ENCODE measurements at regions not wholly inside any gene's neighbourhood (a gene's known extent, or its start where the extent isn't known, plus 50 kb on each side); places are given as distances from the start of the nearest gene placed in this dataset.

DNA sequence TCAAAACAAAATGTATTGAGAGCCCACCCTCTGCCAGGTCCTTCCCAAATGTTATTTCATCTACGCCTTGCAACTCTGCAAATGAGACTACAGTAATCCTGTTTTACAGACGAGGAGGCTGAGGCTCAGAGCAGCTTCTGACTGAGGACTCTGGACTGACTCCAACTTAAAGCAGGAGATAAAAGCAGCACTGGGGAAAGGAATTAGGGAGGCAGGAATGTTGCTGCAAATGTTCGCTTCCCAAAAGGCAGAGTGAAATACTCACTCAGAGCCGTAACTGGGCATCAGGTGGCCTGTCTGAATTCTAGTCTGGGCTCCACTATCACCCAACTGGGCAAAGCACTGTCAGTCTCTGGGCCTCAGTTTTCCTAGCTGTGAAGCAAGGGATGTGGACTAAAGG, 94.7 kb upstream of the SRD5A3 start:
- Histone ChIP-seq H3K36me3 (ENCODE audit: control insufficient read depth, insufficient read depth, low read length) (no peaks in the 10 kb centered on the region), H3K4me1 (ENCODE audit: control insufficient read depth, insufficient read depth, low read length) (peaks cover 14% of the 10 kb centered on the region), H3K4me3 (ENCODE audit: low read depth, low read length) (no peak overlapping the region), H3K9ac (ENCODE audit: low read depth, low read length) (no peak overlapping the region), H3K27me3 (ENCODE audit: control insufficient read depth, insufficient read depth, low read length) (no peaks in the 10 kb centered on the region), H3K9me3 (ENCODE audit: control insufficient read depth, insufficient read depth, low read length) (no peaks in the 10 kb centered on the region), H3K27ac (ENCODE audit: low read depth, low read length) (no peak overlapping the region)

DNA sequence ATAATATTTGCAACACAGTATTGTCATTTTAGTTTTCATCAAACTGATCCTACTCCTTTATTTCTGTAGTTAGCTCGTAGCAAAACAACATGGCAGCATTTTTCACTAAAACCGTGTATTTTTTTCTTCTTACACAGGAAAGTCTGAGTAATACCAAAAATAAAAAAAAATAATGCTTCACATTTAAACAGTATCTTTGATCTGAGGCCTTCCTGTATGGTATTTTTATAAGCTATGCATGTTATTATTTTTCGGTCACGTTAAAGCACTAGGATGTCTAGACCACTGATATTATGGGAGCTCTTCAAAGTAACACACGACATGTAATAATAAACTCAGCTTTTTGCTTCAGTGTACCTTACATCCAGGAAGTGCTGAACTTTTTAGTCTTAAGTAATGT, 94.1 kb upstream of the SRD5A3 start:
- no peak overlapping the region for H3K9ac ChIP-seq (ENCODE audit: low read depth, low read length)
- no peaks in the 10 kb centered on the region for H3K9me3 ChIP-seq (ENCODE audit: control insufficient read depth, insufficient read depth, low read length)
- no peaks in the 10 kb centered on the region for H3K27me3 ChIP-seq (ENCODE audit: control insufficient read depth, insufficient read depth, low read length)
- no peak overlapping the region for H3K27ac ChIP-seq (ENCODE audit: low read depth, low read length)
- peaks cover 19% of the 10 kb centered on the region for H3K4me1 ChIP-seq (ENCODE audit: control insufficient read depth, insufficient read depth, low read length)
- H3K4me3 ChIP-seq (ENCODE audit: low read depth, low read length) = no peak overlapping the region
- H3K36me3 ChIP-seq (ENCODE audit: control insufficient read depth, insufficient read depth, low read length) = no peaks in the 10 kb centered on the region

- Histone ChIP-seq H3K9ac (ENCODE audit: low read depth, low read length) (no peak overlapping the region), H3K36me3 (ENCODE audit: control insufficient read depth, insufficient read depth, low read length) (no peaks in the 10 kb centered on the region), H3K4me1 (ENCODE audit: control insufficient read depth, insufficient read depth, low read length) (peaks cover 19% of the 10 kb centered on the region), H3K9me3 (ENCODE audit: control insufficient read depth, insufficient read depth, low read length) (no peaks in the 10 kb centered on the region), H3K27ac (ENCODE audit: low read depth, low read length) (no peak overlapping the region), H3K4me3 (ENCODE audit: low read depth, low read length) (no peak overlapping the region), H3K27me3 (ENCODE audit: control insufficient read depth, insufficient read depth, low read length) (no peaks in the 10 kb centered on the region)
Observed at GRCh38 chr4:55253948-55254593, 92.0 kb upstream of the SRD5A3 start.

- Histone ChIP-seq H3K4me1 (ENCODE audit: control insufficient read depth, insufficient read depth, low read length) (peaks cover 21% of the 10 kb centered on the region), H3K27me3 (ENCODE audit: control insufficient read depth, insufficient read depth, low read length) (no peaks in the 10 kb centered on the region), H3K27ac (ENCODE audit: low read depth, low read length) (no peak overlapping the region), H3K9me3 (ENCODE audit: control insufficient read depth, insufficient read depth, low read length) (no peaks in the 10 kb centered on the region), H3K4me3 (ENCODE audit: low read depth, low read length) (no peak overlapping the region), H3K36me3 (ENCODE audit: control insufficient read depth, insufficient read depth, low read length) (no peaks in the 10 kb centered on the region), H3K9ac (ENCODE audit: low read depth, low read length) (no peak overlapping the region)
Observed at GRCh38 chr4:55255179-55255578, 90.9 kb upstream of the SRD5A3 start.

DNA sequence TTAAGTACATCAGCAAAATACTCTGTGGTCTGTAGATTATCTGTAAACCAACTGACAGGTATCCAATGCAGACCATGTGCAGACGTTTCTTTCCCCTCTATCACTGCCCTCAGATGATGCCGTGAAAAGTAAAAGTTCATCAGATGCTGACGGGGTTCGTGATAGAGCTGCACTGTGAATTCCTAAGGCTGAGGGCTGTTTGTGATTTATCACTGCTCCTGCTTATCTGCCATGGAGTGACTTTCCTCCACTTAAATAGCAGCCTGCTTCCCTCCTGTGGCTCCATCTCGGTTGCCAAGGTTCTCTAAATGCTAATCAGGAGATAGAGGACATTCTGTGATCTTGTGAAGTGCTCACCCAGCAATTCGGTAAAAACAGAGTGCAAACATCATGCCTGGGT, 89.3 kb upstream of the SRD5A3 start:
- H3K9me3 ChIP-seq (ENCODE audit: control insufficient read depth, insufficient read depth, low read length) = no peaks in the 10 kb centered on the region

DNA sequence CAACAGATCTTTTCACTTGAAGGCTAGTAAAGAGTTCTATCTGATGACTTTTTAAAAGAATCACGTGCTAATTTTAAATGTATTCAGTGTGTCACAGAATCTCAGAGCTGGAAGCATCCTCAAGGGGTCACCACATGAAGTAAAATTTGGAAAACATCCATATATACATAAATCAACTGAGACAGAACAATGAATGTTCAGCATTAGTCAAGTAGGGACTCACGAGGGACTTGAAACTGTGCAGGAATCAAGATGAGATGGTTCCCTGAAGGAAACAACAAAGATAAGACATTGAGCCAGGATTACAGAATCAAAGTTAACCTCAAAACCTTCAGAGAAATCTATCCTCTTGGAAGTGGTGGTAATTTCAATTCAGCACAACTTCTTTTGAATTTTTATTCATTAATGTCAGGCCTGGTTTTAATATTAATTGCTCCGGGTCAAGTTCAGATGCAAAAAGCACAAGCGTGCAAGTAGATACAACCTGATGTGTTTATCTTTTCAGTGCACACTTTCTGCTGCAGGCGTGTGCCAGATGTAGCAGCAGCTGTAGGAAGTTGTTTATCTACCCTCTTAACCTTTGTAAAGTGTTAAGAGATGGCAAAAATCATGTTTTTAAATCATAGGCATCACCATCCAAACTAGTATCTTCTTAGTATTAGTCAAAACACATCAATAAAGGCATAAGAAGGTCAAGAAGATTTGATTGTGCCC, 87.7 kb upstream of the SRD5A3 start:
- Histone ChIP-seq H3K4me3 (ENCODE audit: low read depth, low read length) (no peak overlapping the region), H3K27me3 (ENCODE audit: control insufficient read depth, insufficient read depth, low read length) (no peaks in the 10 kb centered on the region), H3K9ac (ENCODE audit: low read depth, low read length) (no peak overlapping the region), H3K9me3 (ENCODE audit: control insufficient read depth, insufficient read depth, low read length) (no peaks in the 10 kb centered on the region), H3K27ac (ENCODE audit: low read depth, low read length) (no peak overlapping the region), H3K36me3 (ENCODE audit: control insufficient read depth, insufficient read depth, low read length) (no peaks in the 10 kb centered on the region), H3K4me1 (ENCODE audit: control insufficient read depth, insufficient read depth, low read length) (peaks cover 19% of the 10 kb centered on the region)

More for the DNA sequence above, 89.3 kb upstream of the SRD5A3 start:
- H3K4me1 ChIP-seq (ENCODE audit: control insufficient read depth, insufficient read depth, low read length) = peaks cover 21% of the 10 kb centered on the region
- H3K9ac ChIP-seq (ENCODE audit: low read depth, low read length) = no peak overlapping the region
- no peaks in the 10 kb centered on the region for H3K36me3 ChIP-seq (ENCODE audit: control insufficient read depth, insufficient read depth, low read length)
- H3K27ac ChIP-seq (ENCODE audit: low read depth, low read length) = no peak overlapping the region
- no peak overlapping the region for H3K4me3 ChIP-seq (ENCODE audit: low read depth, low read length)
- no peaks in the 10 kb centered on the region for H3K27me3 ChIP-seq (ENCODE audit: control insufficient read depth, insufficient read depth, low read length)

GRCh38 chr4:55259294-55259693, 86.7 kb upstream of the SRD5A3 start:
- H3K36me3 ChIP-seq (ENCODE audit: control insufficient read depth, insufficient read depth, low read length) = no peaks in the 10 kb centered on the region
- no peak overlapping the region for H3K9ac ChIP-seq (ENCODE audit: low read depth, low read length)
- H3K27me3 ChIP-seq (ENCODE audit: control insufficient read depth, insufficient read depth, low read length) = no peaks in the 10 kb centered on the region
- peaks cover 9% of the 10 kb centered on the region; the same call in 1 of the 2 replicates for H3K4me1 ChIP-seq (ENCODE audit: control insufficient read depth, insufficient read depth, low read length)
- no peaks in the 10 kb centered on the region for H3K9me3 ChIP-seq (ENCODE audit: control insufficient read depth, insufficient read depth, low read length)
- H3K4me3 ChIP-seq (ENCODE audit: low read depth, low read length) = no peak overlapping the region
- no peak overlapping the region for H3K27ac ChIP-seq (ENCODE audit: low read depth, low read length)

DNA sequence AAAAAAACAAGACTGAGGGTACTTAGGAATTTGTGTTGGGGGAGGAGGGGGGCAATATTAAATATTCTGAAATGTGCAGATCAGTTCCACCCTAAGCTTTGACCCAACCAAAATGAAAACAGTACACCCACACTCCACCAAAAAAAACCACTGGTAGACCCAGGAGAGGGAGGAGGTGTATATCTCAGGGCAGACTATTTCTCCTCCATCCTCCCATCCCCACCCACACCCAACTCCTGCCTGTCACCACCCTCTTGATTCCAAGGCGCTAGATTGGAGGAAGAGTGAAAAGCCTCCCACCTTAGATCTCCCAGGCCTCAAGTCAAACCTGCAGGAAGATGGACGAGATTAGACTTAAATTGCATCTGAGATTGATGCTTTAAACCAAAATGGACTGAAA, 76.6 kb upstream of the SRD5A3 start:
- no peak overlapping the region for H3K4me3 ChIP-seq (ENCODE audit: low read depth, low read length)
- H3K36me3 ChIP-seq (ENCODE audit: control insufficient read depth, insufficient read depth, low read length) = no peaks in the 10 kb centered on the region
- no peaks in the 10 kb centered on the region for H3K9me3 ChIP-seq (ENCODE audit: control insufficient read depth, insufficient read depth, low read length)
- H3K27me3 ChIP-seq (ENCODE audit: control insufficient read depth, insufficient read depth, low read length) = no peaks in the 10 kb centered on the region
- H3K4me1 ChIP-seq (ENCODE audit: control insufficient read depth, insufficient read depth, low read length) = peaks cover 9% of the 10 kb centered on the region
- H3K27ac ChIP-seq (ENCODE audit: low read depth, low read length) = no peak overlapping the region
- no peak overlapping the region for H3K9ac ChIP-seq (ENCODE audit: low read depth, low read length)

GRCh38 chr4:55269995-55270394, 76.0 kb upstream of the SRD5A3 start:
- no peaks in the 10 kb centered on the region for H3K9me3 ChIP-seq (ENCODE audit: control insufficient read depth, insufficient read depth, low read length)
- H3K36me3 ChIP-seq (ENCODE audit: control insufficient read depth, insufficient read depth, low read length) = no peaks in the 10 kb centered on the region
- H3K9ac ChIP-seq (ENCODE audit: low read depth, low read length) = no peak overlapping the region
- H3K4me1 ChIP-seq (ENCODE audit: control insufficient read depth, insufficient read depth, low read length) = peaks cover 9% of the 10 kb centered on the region
- no peaks in the 10 kb centered on the region for H3K27me3 ChIP-seq (ENCODE audit: control insufficient read depth, insufficient read depth, low read length)
- H3K4me3 ChIP-seq (ENCODE audit: low read depth, low read length) = no peak overlapping the region
- no peak overlapping the region for H3K27ac ChIP-seq (ENCODE audit: low read depth, low read length)

GRCh38 chr4:55270481-55270880, 75.6 kb upstream of the SRD5A3 start:
- H3K36me3 ChIP-seq (ENCODE audit: control insufficient read depth, insufficient read depth, low read length) = no peaks in the 10 kb centered on the region
- no peak overlapping the region for H3K27ac ChIP-seq (ENCODE audit: low read depth, low read length)
- no peaks in the 10 kb centered on the region for H3K27me3 ChIP-seq (ENCODE audit: control insufficient read depth, insufficient read depth, low read length)
- no peak overlapping the region for H3K9ac ChIP-seq (ENCODE audit: low read depth, low read length)
- peaks cover 9% of the 10 kb centered on the region for H3K4me1 ChIP-seq (ENCODE audit: control insufficient read depth, insufficient read depth, low read length)
- no peaks in the 10 kb centered on the region for H3K9me3 ChIP-seq (ENCODE audit: control insufficient read depth, insufficient read depth, low read length)
- H3K4me3 ChIP-seq (ENCODE audit: low read depth, low read length) = no peak overlapping the region

GRCh38 chr4:55272102-55272501, 73.9 kb upstream of the SRD5A3 start:
- H3K9ac ChIP-seq (ENCODE audit: low read depth, low read length) = no peak overlapping the region
- no peak overlapping the region for H3K4me3 ChIP-seq (ENCODE audit: low read depth, low read length)
- no peaks in the 10 kb centered on the region for H3K27me3 ChIP-seq (ENCODE audit: control insufficient read depth, insufficient read depth, low read length)
- H3K9me3 ChIP-seq (ENCODE audit: control insufficient read depth, insufficient read depth, low read length) = no peaks in the 10 kb centered on the region
- H3K36me3 ChIP-seq (ENCODE audit: control insufficient read depth, insufficient read depth, low read length) = no peaks in the 10 kb centered on the region
- no peak overlapping the region for H3K27ac ChIP-seq (ENCODE audit: low read depth, low read length)
- H3K4me1 ChIP-seq (ENCODE audit: control insufficient read depth, insufficient read depth, low read length) = peaks cover 9% of the 10 kb centered on the region

Measured in HUES48 (cell line).